ENCODE measurements at regions not wholly inside any gene's neighbourhood (a gene's known extent, or its start where the extent isn't known, plus 50 kb on each side); places are given as distances from the start of the nearest gene placed in this dataset.

GRCh38 chr11:45461514-45461913, 175.4 kb upstream of the SYT13 start:
- TF ChIP-seq EZH2phosphoT487 (IDR thresholded peaks at IDR 0.05; ENCODE audit: borderline replicate concordance) (no peak), CTCF (conservative IDR thresholded peaks at IDR 0.05; ENCODE audit: low read length) (no peak)
- Histone ChIP-seq H3K27me3 (ENCODE audit: insufficient read depth, low read length, poor library complexity, severe bottlenecking) (no peaks in the 10 kb centered on the region), H3K9me3 (ENCODE audit: insufficient read depth, low read depth, low read length) (no peaks in the 10 kb centered on the region), H2AFZ (ENCODE audit: low read length) (no peak overlapping the region), H3K4me1 (ENCODE audit: insufficient read depth, low read length, poor library complexity, severe bottlenecking) (no peaks in the 10 kb centered on the region), H4K20me1 (ENCODE audit: insufficient read depth, low read length, poor library complexity, severe bottlenecking) (no peaks in the 10 kb centered on the region), H3K9me2 (replicated peaks; ENCODE audit: low read depth, low read length) (no peaks in the 10 kb centered on the region), H3K4me3 (ENCODE audit: low read length, poor library complexity, severe bottlenecking) (no peak overlapping the region), H3K36me3 (ENCODE audit: insufficient read depth, low read length) (no peaks in the 10 kb centered on the region), H3F3A (ENCODE audit: low read depth) (no peaks in the 10 kb centered on the region), H3K9ac (ENCODE audit: low read depth, low read length, poor library complexity, severe bottlenecking) (no peak overlapping the region), H3K79me2 (ENCODE audit: insufficient read depth, low read length) (no peaks in the 10 kb centered on the region), H3K4me2 (ENCODE audit: low read depth, low read length, poor library complexity, severe bottlenecking) (no peak overlapping the region)

GRCh38 chr11:45459491-45459890, 173.3 kb upstream of the SYT13 start:
- H3K9me2 ChIP-seq (replicated peaks; ENCODE audit: low read depth, low read length): no peaks in the 10 kb centered on the region
- no peaks in the 10 kb centered on the region for H3K36me3 ChIP-seq (ENCODE audit: insufficient read depth, low read length)
- H3K9ac ChIP-seq (ENCODE audit: low read depth, low read length, poor library complexity, severe bottlenecking): no peak overlapping the region
- H3K4me1 ChIP-seq (ENCODE audit: insufficient read depth, low read length, poor library complexity, severe bottlenecking): no peaks in the 10 kb centered on the region
- H3K79me2 ChIP-seq (ENCODE audit: insufficient read depth, low read length): no peaks in the 10 kb centered on the region
- no peak overlapping the region for H2AFZ ChIP-seq (ENCODE audit: low read length)
- H3K4me3 ChIP-seq (ENCODE audit: low read length, poor library complexity, severe bottlenecking): no peak overlapping the region
- no peak overlapping the region for H3K4me2 ChIP-seq (ENCODE audit: low read depth, low read length, poor library complexity, severe bottlenecking)
- H3K27me3 ChIP-seq (ENCODE audit: insufficient read depth, low read length, poor library complexity, severe bottlenecking): no peaks in the 10 kb centered on the region
- no peaks in the 10 kb centered on the region for H3K9me3 ChIP-seq (ENCODE audit: insufficient read depth, low read depth, low read length)
- H4K20me1 ChIP-seq (ENCODE audit: insufficient read depth, low read length, poor library complexity, severe bottlenecking): no peaks in the 10 kb centered on the region
- no peaks in the 10 kb centered on the region for H3F3A ChIP-seq (ENCODE audit: low read depth)
- no peak for TF ChIP-seq CTCF (conservative IDR thresholded peaks at IDR 0.05; ENCODE audit: low read length)
- TF ChIP-seq EZH2phosphoT487 (IDR thresholded peaks at IDR 0.05; ENCODE audit: borderline replicate concordance): no peak

GRCh38 chr11:45458269-45458668, 172.1 kb upstream of the SYT13 start:
- Histone ChIP-seq H3F3A (ENCODE audit: low read depth) (no peaks in the 10 kb centered on the region), H3K9ac (ENCODE audit: low read depth, low read length, poor library complexity, severe bottlenecking) (no peak overlapping the region), H3K4me1 (ENCODE audit: insufficient read depth, low read length, poor library complexity, severe bottlenecking) (no peaks in the 10 kb centered on the region), H4K20me1 (ENCODE audit: insufficient read depth, low read length, poor library complexity, severe bottlenecking) (no peaks in the 10 kb centered on the region), H3K9me3 (ENCODE audit: insufficient read depth, low read depth, low read length) (no peaks in the 10 kb centered on the region), H3K4me3 (ENCODE audit: low read length, poor library complexity, severe bottlenecking) (no peak overlapping the region), H3K36me3 (ENCODE audit: insufficient read depth, low read length) (no peaks in the 10 kb centered on the region), H3K9me2 (replicated peaks; ENCODE audit: low read depth, low read length) (no peaks in the 10 kb centered on the region), H2AFZ (ENCODE audit: low read length) (no peak overlapping the region), H3K79me2 (ENCODE audit: insufficient read depth, low read length) (no peaks in the 10 kb centered on the region), H3K4me2 (ENCODE audit: low read depth, low read length, poor library complexity, severe bottlenecking) (no peak overlapping the region), H3K27me3 (ENCODE audit: insufficient read depth, low read length, poor library complexity, severe bottlenecking) (no peaks in the 10 kb centered on the region)
- TF ChIP-seq CTCF (conservative IDR thresholded peaks at IDR 0.05; ENCODE audit: low read length) (no peak), EZH2phosphoT487 (IDR thresholded peaks at IDR 0.05; ENCODE audit: borderline replicate concordance) (no peak)

Measured in Loucy (cell line).